ENCODE measurements at regions not wholly inside any gene's neighbourhood (a gene's known extent, or its start where the extent isn't known, plus 50 kb on each side); places are given as distances from the start of the nearest gene placed in this dataset.
A peak's percentile ranks its signal among the peaks of the same experiment; 100 is the strongest.

DNA sequence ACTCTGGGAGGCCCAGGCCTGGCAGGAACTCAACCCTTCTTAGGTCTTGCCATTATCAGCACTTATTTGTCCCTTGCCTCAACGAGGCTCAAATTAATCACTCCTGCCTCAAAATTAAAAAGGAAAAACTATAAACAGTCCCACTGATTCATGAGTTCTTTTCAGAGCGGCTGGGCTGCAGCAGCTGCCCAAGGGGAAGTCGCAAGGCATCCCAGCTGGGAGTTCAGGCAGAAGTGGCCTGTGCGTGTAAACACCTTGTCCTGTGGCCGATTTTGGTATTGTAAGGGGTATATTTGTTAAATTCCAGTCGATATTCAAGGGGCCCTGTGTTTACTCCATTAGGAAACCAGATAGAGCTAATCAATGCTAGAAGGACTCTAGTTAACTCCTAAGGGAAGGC is 213.9 kb upstream of the CADM1 start:
- no peak overlapping the region for H3K9ac ChIP-seq (ENCODE audit: insufficient read depth, low read length, poor library complexity, severe bottlenecking)
- H3K27me3 ChIP-seq (ENCODE audit: control insufficient read depth in 2 of 2, insufficient read depth in 2 of 2, low read length in 2 of 2): peaks cover 0 to 5% of the 10 kb centered on the region in 2 donors
- Mint-ChIP-seq H3K4me1 (peaks cover 42% of the 10 kb centered on the region), H3K9me3 (no peaks in the 10 kb centered on the region), H3K36me3 (peaks cover 0 to 4% of the 10 kb centered on the region in 2 donors), H3K27me3 (ENCODE audit: low read depth in 3 of 3) (peaks cover 2 to 28% (median 24%) of the 10 kb centered on the region in 3 donors), H3K27ac (no peak overlapping the region), H3K4me3 (no peak overlapping the region)
- H2AFZ ChIP-seq (ENCODE audit: insufficient read depth, low read depth, low read length, poor library complexity, severe bottlenecking): no peak overlapping the region
- 21% methylated on average over 4 of the region's 6 CpGs for WGBS (ENCODE audit: insufficient coverage)
- H3K4me2 ChIP-seq (replicated peaks; ENCODE audit: extremely low read depth, low read length, poor library complexity, severe bottlenecking): no peak overlapping the region
- intact Hi-C loops (cut with micrococcal nuclease): no loop called here
- no peaks in the 10 kb centered on the region for H3K79me2 ChIP-seq (ENCODE audit: insufficient read depth, low read length)
- H3K4me3 ChIP-seq (replicated peaks in 1 of 3; ENCODE audit: low read depth in 2 of 3, low read length in 3 of 3): no peak overlapping the region
- peaks cover 32 to 39% of the 10 kb centered on the region in 2 donors for H3K4me1 ChIP-seq (ENCODE audit: control insufficient read depth in 1 of 2, insufficient read depth in 2 of 2, low read length in 2 of 2)
- no peaks in the 10 kb centered on the region for H4K20me1 ChIP-seq (ENCODE audit: insufficient read depth, low read length)
- no peaks in the 10 kb centered on the region for H3K36me3 ChIP-seq (replicated peaks in 1 of 2; ENCODE audit: control insufficient read depth in 1 of 2, insufficient read depth in 2 of 2, low read length in 2 of 2)
- H3K9me3 ChIP-seq (replicated peaks in 1 of 2; ENCODE audit: control insufficient read depth in 1 of 2, insufficient read depth in 1 of 2, low read length in 2 of 2): no peaks in the 10 kb centered on the region
- no peak overlapping the region for H3K27ac ChIP-seq (ENCODE audit: low read depth in 1 of 2, low read length in 2 of 2)
- peak; percentile 32 to 43 (median 38) for DNase-seq
- TF ChIP-seq, protein P1, sequence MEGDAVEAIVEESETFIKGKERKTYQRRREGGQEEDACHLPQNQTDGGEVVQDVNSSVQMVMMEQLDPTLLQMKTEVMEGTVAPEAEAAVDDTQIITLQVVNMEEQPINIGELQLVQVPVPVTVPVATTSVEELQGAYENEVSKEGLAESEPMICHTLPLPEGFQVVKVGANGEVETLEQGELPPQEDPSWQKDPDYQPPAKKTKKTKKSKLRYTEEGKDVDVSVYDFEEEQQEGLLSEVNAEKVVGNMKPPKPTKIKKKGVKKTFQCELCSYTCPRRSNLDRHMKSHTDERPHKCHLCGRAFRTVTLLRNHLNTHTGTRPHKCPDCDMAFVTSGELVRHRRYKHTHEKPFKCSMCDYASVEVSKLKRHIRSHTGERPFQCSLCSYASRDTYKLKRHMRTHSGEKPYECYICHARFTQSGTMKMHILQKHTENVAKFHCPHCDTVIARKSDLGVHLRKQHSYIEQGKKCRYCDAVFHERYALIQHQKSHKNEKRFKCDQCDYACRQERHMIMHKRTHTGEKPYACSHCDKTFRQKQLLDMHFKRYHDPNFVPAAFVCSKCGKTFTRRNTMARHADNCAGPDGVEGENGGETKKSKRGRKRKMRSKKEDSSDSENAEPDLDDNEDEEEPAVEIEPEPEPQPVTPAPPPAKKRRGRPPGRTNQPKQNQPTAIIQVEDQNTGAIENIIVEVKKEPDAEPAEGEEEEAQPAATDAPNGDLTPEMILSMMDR (IDR thresholded peaks at IDR 0.05): peak; percentile 10

DNA sequence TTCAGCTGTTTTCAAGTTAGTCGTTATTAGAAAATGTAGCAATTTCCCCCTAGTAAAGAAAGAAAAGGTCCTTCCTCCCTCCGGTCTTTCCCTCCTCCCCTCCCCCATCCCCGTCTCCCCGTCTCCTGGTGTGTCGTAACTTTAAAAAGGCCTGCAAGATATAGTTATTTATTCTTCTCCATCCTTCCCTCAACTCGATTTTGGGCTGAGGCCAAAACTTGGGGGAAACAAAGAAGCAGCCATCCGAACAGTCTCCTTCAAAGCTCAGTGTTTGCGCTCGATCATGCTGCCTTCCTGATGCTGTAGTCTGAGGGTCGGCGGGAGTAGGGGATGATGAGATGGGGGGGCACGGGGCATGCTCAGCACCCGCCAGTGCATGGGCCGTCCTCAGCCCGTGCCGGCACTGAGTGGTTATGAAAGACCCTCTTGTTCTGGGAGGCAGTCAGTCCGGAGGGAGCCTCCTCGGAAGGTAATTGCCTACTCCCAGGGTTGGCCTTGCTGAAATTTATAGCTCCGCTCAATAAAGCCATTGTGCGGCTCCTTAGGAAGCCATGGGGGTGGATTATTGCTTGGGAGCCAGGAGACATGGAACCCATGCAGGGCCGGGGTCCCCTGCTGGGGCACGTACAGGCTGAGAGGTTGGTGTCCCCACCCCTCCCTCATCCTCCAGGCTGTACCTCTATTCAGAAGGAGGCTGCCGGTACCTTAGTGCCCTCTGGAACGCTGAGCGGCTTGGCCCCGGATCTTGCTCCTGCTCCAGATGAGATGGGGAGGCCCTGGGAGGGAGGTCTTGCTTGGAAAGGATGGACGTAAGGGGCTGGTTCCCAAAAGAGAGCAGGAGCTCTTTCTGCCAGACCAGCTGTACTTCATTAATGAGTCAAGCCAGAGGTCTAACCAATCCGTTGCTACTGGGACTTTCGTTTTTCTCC is 212.7 kb upstream of the CADM1 start:
- TF ChIP-seq, protein P1 (IDR thresholded peaks at IDR 0.05): no peak
- Histone ChIP-seq H3K9me3 (replicated peaks in 1 of 2; ENCODE audit: control insufficient read depth in 1 of 2, insufficient read depth in 1 of 2, low read length in 2 of 2) (no peaks in the 10 kb centered on the region), H3K27me3 (ENCODE audit: control insufficient read depth in 2 of 2, insufficient read depth in 2 of 2, low read length in 2 of 2) (peaks cover 0 to 10% of the 10 kb centered on the region in 2 donors), H3K36me3 (replicated peaks in 1 of 2; ENCODE audit: control insufficient read depth in 1 of 2, insufficient read depth in 2 of 2, low read length in 2 of 2) (no peaks in the 10 kb centered on the region), H3K4me1 (ENCODE audit: control insufficient read depth in 1 of 2, insufficient read depth in 2 of 2, low read length in 2 of 2) (peaks cover 32 to 39% of the 10 kb centered on the region in 2 donors), H2AFZ (ENCODE audit: insufficient read depth, low read depth, low read length, poor library complexity, severe bottlenecking) (peak overlapping the region; percentile 32), H3K79me2 (ENCODE audit: insufficient read depth, low read length) (no peaks in the 10 kb centered on the region), H4K20me1 (ENCODE audit: insufficient read depth, low read length) (no peaks in the 10 kb centered on the region), H3K4me2 (replicated peaks; ENCODE audit: extremely low read depth, low read length, poor library complexity, severe bottlenecking) (peak overlapping the region; percentile 66), H3K9ac (ENCODE audit: insufficient read depth, low read length, poor library complexity, severe bottlenecking) (peak overlapping the region; percentile 46), H3K27ac (ENCODE audit: low read depth in 1 of 2, low read length in 2 of 2) (peak overlapping the region in 1 of 2 donors; percentile 55), H3K4me3 (replicated peaks in 1 of 3; ENCODE audit: low read depth in 2 of 3, low read length in 3 of 3) (peak overlapping the region in 1 of 3 experiments; percentile 56)
- Mint-ChIP-seq H3K4me1 (peaks cover 42% of the 10 kb centered on the region), H3K27ac (peak overlapping the region in 5 of 7 donors; percentile 26 to 52 (median 31)), H3K36me3 (peaks cover 0 to 4% of the 10 kb centered on the region in 2 donors), H3K27me3 (ENCODE audit: low read depth in 3 of 3) (peaks cover 8 to 29% (median 24%) of the 10 kb centered on the region in 3 donors), H3K4me3 (peak overlapping the region; percentile 4 to 83), H3K9me3 (no peaks in the 10 kb centered on the region)
- intact Hi-C loops (cut with micrococcal nuclease): loop anchor here in 1 of 2 donors (1.0 kb wide), 1 partner anchor 10 kb away; no protein-coding TSS in a partner anchor
- 10% methylated on average over 7 of the region's 29 CpGs for WGBS (ENCODE audit: insufficient coverage)
- peak; percentile 39 to 54 (median 43) for DNase-seq

Data from CD14-positive monocyte (primary cell).